Hepatocyte (in vitro differentiated cells): ENCODE measurements at regions not wholly inside any gene's neighbourhood (a gene's known extent, or its start where the extent isn't known, plus 50 kb on each side); places are given as distances from the start of the nearest gene placed in this dataset.

Source experiments
- DNase-seq: peaks from one replicate; pipeline ENCODE4 v3.0.0-alpha.2; 2016; ENCODE audit warnings: low spot score
- H2AFZ ChIP-seq: fragments of 200-600 bp; sonication (generic); 2 replicates; pipeline ENCODE4 v1.6.0; 2016; ENCODE audit warnings: antibody characterized with exemption, mild to moderate bottlenecking
- H3K27ac ChIP-seq: fragments of 200-600 bp; sonication (generic); 2 replicates; pipeline ENCODE4 v1.5.1; 2016; ENCODE audit warnings: mild to moderate bottlenecking
- H3K27me3 ChIP-seq: fragments of 200-600 bp; sonication (generic); 2 replicates; pipeline ENCODE4 v1.6.1; 2016
- H3K36me3 ChIP-seq: fragments of 200-600 bp; sonication (generic); replicated peaks from 2 replicates; pipeline ENCODE4 v1.5.1; 2016; ENCODE audit warnings: low read depth; ENCODE audit not compliant: insufficient read depth
- H3K4me1 ChIP-seq: fragments of 200-600 bp; sonication (generic); 2 replicates; pipeline ENCODE4 v1.5.1; 2016; ENCODE audit warnings: mild to moderate bottlenecking, moderate library complexity; ENCODE audit not compliant: insufficient read depth
- H3K4me2 ChIP-seq: fragments of 200-600 bp; sonication (generic); 2 replicates; pipeline ENCODE4 v1.6.0; 2016
- H3K4me3 ChIP-seq: fragments of 200-600 bp; sonication (generic); 2 replicates; pipeline ENCODE4 v1.5.1; 2016; ENCODE audit warnings: mild to moderate bottlenecking
- H3K79me2 ChIP-seq: fragments of 200-600 bp; sonication (generic); 2 replicates; pipeline ENCODE4 v1.6.0; 2017; ENCODE audit warnings: mild to moderate bottlenecking
- H3K9me2 ChIP-seq: fragments of 200-600 bp; sonication (generic); replicated peaks from 2 replicates; pipeline ENCODE4 v1.6.0; 2017; ENCODE audit warnings: mild to moderate bottlenecking; ENCODE audit not compliant: insufficient read depth
- H3K9me3 ChIP-seq: fragments of 200-600 bp; sonication (generic); 2 replicates; pipeline ENCODE4 v1.5.1; 2016; ENCODE audit warnings: low read depth, mild to moderate bottlenecking
- H4K20me1 ChIP-seq: fragments of 200-600 bp; sonication (generic); 2 replicates; pipeline ENCODE4 v1.6.0; 2016; ENCODE audit warnings: mild to moderate bottlenecking; ENCODE audit not compliant: insufficient read depth, poor library complexity, severe bottlenecking
- EZH2 ChIP-seq: fragments of 200-600 bp; sonication (generic); IDR thresholded peaks from 2 replicates; pipeline ENCODE4 v1.6.1; 2016; ENCODE audit warnings: antibody characterized with exemption, mild to moderate bottlenecking, borderline replicate concordance
- EZH2phosphoT487 ChIP-seq: fragments of 200-600 bp; sonication (generic); IDR thresholded peaks from one replicate; pipeline ENCODE4 v1.6.1; 2018; ENCODE audit warnings: antibody characterized with exemption, mild to moderate bottlenecking, low read depth, moderate library complexity; ENCODE audit not compliant: unreplicated experiment, severe bottlenecking
- WGBS: methylation state at CpG from one replicate; pipeline ENCODE4 v1.1.6; 2016; ENCODE audit warnings: low lambda C conversion rate; ENCODE audit errors: missing lambda C conversion rate; 5-methylcytosine and 5-hydroxymethylcytosine counted together
- TF ChIP-seq, protein P1 (sequence below): fragments of 200-600 bp; sonication (generic); IDR thresholded peaks from 2 replicates; pipeline ENCODE4 v1.5.1; 2016; ENCODE audit warnings: antibody characterized with exemption, mild to moderate bottlenecking; ENCODE audit not compliant: poor library complexity

DNA sequence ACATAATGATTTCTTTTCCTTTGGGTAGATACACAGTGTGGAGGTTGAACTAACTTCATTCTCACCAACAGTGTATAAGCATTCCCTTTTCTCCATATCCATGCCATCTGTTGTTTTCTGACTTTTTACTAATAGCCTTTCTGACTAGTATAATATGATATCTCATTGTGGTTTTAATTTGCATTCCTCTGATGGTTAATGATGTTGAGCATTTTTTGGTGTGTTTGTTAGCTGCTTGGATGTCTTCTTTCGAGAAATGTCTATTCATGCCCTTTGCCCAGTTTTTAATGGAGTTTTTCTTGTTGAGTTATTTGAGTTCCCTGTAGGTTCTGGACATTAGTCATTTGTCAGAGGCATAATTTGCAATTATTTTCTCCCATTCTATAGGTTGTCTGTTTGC lies 59.8 kb downstream of the MARCHF4 start:
- H3K79me2 ChIP-seq, result no peaks in the 10 kb centered on the region
- no peaks in the 10 kb centered on the region for H3K9me2 ChIP-seq
- no peak overlapping the region for H3K27ac ChIP-seq
- H2AFZ ChIP-seq, result no peak overlapping the region
- 67% methylated on average over 1 of the region's 1 CpG for WGBS
- H3K36me3 ChIP-seq, result no peaks in the 10 kb centered on the region
- H3K4me2 ChIP-seq, result no peak overlapping the region
- no peaks in the 10 kb centered on the region for H3K9me3 ChIP-seq
- TF ChIP-seq, protein P1, sequence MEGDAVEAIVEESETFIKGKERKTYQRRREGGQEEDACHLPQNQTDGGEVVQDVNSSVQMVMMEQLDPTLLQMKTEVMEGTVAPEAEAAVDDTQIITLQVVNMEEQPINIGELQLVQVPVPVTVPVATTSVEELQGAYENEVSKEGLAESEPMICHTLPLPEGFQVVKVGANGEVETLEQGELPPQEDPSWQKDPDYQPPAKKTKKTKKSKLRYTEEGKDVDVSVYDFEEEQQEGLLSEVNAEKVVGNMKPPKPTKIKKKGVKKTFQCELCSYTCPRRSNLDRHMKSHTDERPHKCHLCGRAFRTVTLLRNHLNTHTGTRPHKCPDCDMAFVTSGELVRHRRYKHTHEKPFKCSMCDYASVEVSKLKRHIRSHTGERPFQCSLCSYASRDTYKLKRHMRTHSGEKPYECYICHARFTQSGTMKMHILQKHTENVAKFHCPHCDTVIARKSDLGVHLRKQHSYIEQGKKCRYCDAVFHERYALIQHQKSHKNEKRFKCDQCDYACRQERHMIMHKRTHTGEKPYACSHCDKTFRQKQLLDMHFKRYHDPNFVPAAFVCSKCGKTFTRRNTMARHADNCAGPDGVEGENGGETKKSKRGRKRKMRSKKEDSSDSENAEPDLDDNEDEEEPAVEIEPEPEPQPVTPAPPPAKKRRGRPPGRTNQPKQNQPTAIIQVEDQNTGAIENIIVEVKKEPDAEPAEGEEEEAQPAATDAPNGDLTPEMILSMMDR, result no peak
- no peak for TF ChIP-seq EZH2
- TF ChIP-seq EZH2phosphoT487, result no peak
- DNase-seq, result no peak
- peaks cover 4% of the 10 kb centered on the region for H3K27me3 ChIP-seq
- H3K4me3 ChIP-seq, result no peak overlapping the region
- no peaks in the 10 kb centered on the region for H3K4me1 ChIP-seq
- no peaks in the 10 kb centered on the region for H4K20me1 ChIP-seq

DNA sequence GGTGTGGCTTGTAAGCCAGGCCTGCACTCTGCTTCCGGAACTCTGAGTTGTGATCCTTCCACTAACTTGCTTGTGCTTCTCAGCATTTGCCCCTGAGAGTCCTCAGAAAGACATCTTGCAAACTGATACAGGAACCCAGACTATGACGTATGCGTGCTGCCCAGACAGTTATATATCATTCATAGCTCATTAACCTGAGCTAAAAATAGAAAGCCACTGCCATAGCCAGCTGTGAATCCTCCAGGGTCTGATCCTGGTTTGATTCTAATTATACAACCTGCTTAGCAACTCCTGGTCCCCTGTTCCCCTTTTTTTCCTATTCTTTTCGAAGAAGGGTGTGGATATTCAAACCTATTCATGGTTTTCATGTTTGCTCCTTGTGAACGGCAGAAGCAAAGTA lies 63.7 kb downstream of the MARCHF4 start:
- no peaks in the 10 kb centered on the region for H3K79me2 ChIP-seq
- H2AFZ ChIP-seq, result no peak overlapping the region
- WGBS, result 74% methylated on average over 5 of the region's 5 CpGs
- no peak for DNase-seq
- no peaks in the 10 kb centered on the region for H3K27me3 ChIP-seq
- no peaks in the 10 kb centered on the region for H3K9me2 ChIP-seq
- H4K20me1 ChIP-seq, result no peaks in the 10 kb centered on the region
- H3K4me3 ChIP-seq, result no peak overlapping the region
- H3K4me1 ChIP-seq, result no peaks in the 10 kb centered on the region
- no peaks in the 10 kb centered on the region for H3K9me3 ChIP-seq
- TF ChIP-seq EZH2 (no peak), EZH2phosphoT487 (no peak)
- TF ChIP-seq, protein P1, result no peak
- H3K27ac ChIP-seq, result no peak overlapping the region
- H3K4me2 ChIP-seq, result no peak overlapping the region
- no peaks in the 10 kb centered on the region for H3K36me3 ChIP-seq

DNA sequence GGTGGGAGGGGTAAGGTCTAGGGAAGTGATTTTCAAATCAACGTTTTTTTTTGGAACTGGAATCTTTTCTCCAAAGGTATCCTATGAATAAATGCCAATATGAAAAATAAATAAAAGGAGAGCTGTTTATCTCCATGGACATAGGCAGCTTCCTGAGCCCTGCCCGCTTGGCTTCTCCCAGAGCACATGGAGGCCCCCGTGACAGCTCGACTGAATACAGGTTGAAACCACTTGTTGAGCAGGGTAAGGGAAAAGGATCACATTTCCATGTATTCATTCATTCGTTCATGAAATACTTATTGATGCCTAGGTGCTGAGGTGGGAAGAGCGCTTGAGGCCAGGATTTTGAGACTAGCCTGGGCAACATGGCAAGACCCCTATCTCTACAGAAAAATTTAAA lies 64.8 kb downstream of the MARCHF4 start:
- Histone ChIP-seq H3K9me3 (no peaks in the 10 kb centered on the region), H3K9me2 (no peaks in the 10 kb centered on the region), H2AFZ (no peak overlapping the region), H3K27me3 (no peaks in the 10 kb centered on the region), H3K4me3 (no peak overlapping the region), H3K4me2 (no peak overlapping the region), H4K20me1 (no peaks in the 10 kb centered on the region), H3K79me2 (no peaks in the 10 kb centered on the region), H3K27ac (no peak overlapping the region), H3K36me3 (no peaks in the 10 kb centered on the region), H3K4me1 (no peaks in the 10 kb centered on the region)
- DNase-seq, result no peak
- TF ChIP-seq EZH2phosphoT487, result no peak
- TF ChIP-seq, protein P1, result no peak
- TF ChIP-seq EZH2, result no peak
- 86% methylated on average over 6 of the region's 6 CpGs for WGBS

DNA sequence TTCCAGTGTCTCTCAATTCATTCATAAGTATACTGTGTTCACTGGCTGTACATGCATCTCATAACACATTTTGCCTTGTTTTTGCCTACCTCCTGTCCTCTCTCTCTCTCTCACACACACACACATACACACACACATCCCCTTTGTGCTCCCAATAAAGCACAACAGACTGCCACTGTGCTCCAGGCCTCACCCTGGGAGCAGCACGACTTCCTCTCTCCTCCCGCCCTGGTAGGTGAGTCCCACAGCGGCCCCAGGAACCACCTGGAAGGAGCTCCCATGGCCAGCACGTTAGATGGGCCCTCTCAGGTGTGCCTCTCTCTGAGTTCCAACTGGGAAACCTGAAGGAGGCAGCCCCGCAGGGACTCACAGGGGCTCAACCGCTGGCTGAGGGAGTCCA lies 65.4 kb downstream of the MARCHF4 start:
- H3K27ac ChIP-seq, result no peak overlapping the region
- H3K9me3 ChIP-seq, result no peaks in the 10 kb centered on the region
- H3K36me3 ChIP-seq, result no peaks in the 10 kb centered on the region
- DNase-seq, result no peak
- no peaks in the 10 kb centered on the region for H3K9me2 ChIP-seq
- 69% methylated on average over 6 of the region's 6 CpGs for WGBS
- H3K4me2 ChIP-seq, result no peak overlapping the region
- no peak overlapping the region for H3K4me3 ChIP-seq
- H2AFZ ChIP-seq, result no peak overlapping the region
- no peaks in the 10 kb centered on the region for H3K27me3 ChIP-seq
- H3K79me2 ChIP-seq, result no peaks in the 10 kb centered on the region
- TF ChIP-seq EZH2 (no peak), EZH2phosphoT487 (no peak)
- TF ChIP-seq, protein P1, result no peak
- no peaks in the 10 kb centered on the region for H3K4me1 ChIP-seq
- no peaks in the 10 kb centered on the region for H4K20me1 ChIP-seq
